Neural cell (in vitro differentiated cells): ENCODE measurements at regions not wholly inside any gene's neighbourhood (a gene's known extent, or its start where the extent isn't known, plus 50 kb on each side); places are given as distances from the start of the nearest gene placed in this dataset.

Source experiments
- H2AFZ ChIP-seq: fragments of 200-600, 300-800 bp; sonication (generic), shearing (Covaris generic); 2 replicates; pipeline ENCODE4 v1.6.0; 2014; ENCODE audit warnings: low read depth, mild to moderate bottlenecking, antibody characterized with exemption, low read length, moderate library complexity
- H3F3A ChIP-seq: fragments of 200-600 bp; shearing (Covaris generic); 2 replicates; pipeline ENCODE4 v1.6.1; 2016; ENCODE audit warnings: mild to moderate bottlenecking, moderate library complexity, mixed read lengths, antibody characterized with exemption, low read length; ENCODE audit not compliant: insufficient read depth, poor library complexity, severe bottlenecking
- H3K27ac ChIP-seq: fragments of 200-600, 300-800 bp; sonication (generic), shearing (Covaris generic); 2 replicates; pipeline ENCODE4 v1.5.1; 2014; ENCODE audit warnings: mild to moderate bottlenecking, low read length, moderate library complexity
- H3K27me3 ChIP-seq: fragments of 300-800, 200-600 bp; sonication (generic), shearing (Covaris generic); 2 replicates; pipeline ENCODE4 v1.6.0; 2014; ENCODE audit warnings: mild to moderate bottlenecking, low read depth, low read length, moderate library complexity; ENCODE audit not compliant: insufficient read depth
- H3K36me3 ChIP-seq: fragments of 300-800, 200-600 bp; sonication (generic), shearing (Covaris generic); 2 replicates; pipeline ENCODE4 v1.5.1; 2014; ENCODE audit warnings: mild to moderate bottlenecking, antibody characterized with exemption, low read length, moderate library complexity; ENCODE audit not compliant: insufficient read depth
- H3K4me2 ChIP-seq: fragments of 300-800, 200-600 bp; sonication (generic), shearing (Covaris generic); 2 replicates; pipeline ENCODE4 v1.6.0; 2014; ENCODE audit warnings: mild to moderate bottlenecking, low read length
- H3K4me3 ChIP-seq: fragments of 300-800, 200-600 bp; sonication (generic), shearing (Covaris generic); 2 replicates; pipeline ENCODE4 v1.5.1; 2014; ENCODE audit warnings: mild to moderate bottlenecking, low read length, moderate library complexity
- H3K79me2 ChIP-seq: fragments of 200-600 bp; shearing (Covaris generic); replicated peaks from 2 replicates; pipeline ENCODE4 v1.6.0; 2014; ENCODE audit warnings: mild to moderate bottlenecking, low read length, moderate library complexity; ENCODE audit not compliant: insufficient read depth
- H3K9ac ChIP-seq: fragments of 300-800, 200-600 bp; sonication (generic), shearing (Covaris generic); 2 replicates; pipeline ENCODE4 v1.6.1; 2016; ENCODE audit warnings: mild to moderate bottlenecking, low read length, mixed read lengths
- H3K9me2 ChIP-seq: fragments of 200-600 bp; shearing (Covaris generic); 2 replicates; pipeline ENCODE4 v1.6.1; 2016; ENCODE audit warnings: mild to moderate bottlenecking, low read length, mixed read lengths; ENCODE audit not compliant: insufficient read depth
- H3K9me3 ChIP-seq: fragments of 200-600, 300-800 bp; sonication (generic), shearing (Covaris generic); 2 replicates; pipeline ENCODE4 v1.6.1; 2016; ENCODE audit warnings: mild to moderate bottlenecking, mixed run types, low read length, moderate library complexity, mixed read lengths
- H4K20me1 ChIP-seq: fragments of 200-600 bp; shearing (Covaris generic); 2 replicates; pipeline ENCODE4 v1.6.1; 2016; ENCODE audit warnings: mild to moderate bottlenecking, mixed run types; ENCODE audit not compliant: insufficient read depth
- CTCF ChIP-seq: fragments of 450-650 bp; IDR thresholded peaks from 2 replicates; pipeline ENCODE4 v1.5.1; 2014; ENCODE audit warnings: antibody characterized with exemption, mild to moderate bottlenecking, moderate library complexity; ENCODE audit not compliant: poor library complexity, severe bottlenecking
- EP300 ChIP-seq: fragments of 450-650 bp; conservative IDR thresholded peaks from 2 replicates; pipeline ENCODE4 v1.6.1; 2014; ENCODE audit warnings: antibody characterized with exemption, mild to moderate bottlenecking, moderate library complexity; ENCODE audit not compliant: poor library complexity, severe bottlenecking
- EZH2 ChIP-seq: fragments of 200-600, 300-800 bp; shearing (Covaris generic), sonication (generic); IDR thresholded peaks from 2 replicates; pipeline ENCODE4 v1.6.1; 2014; ENCODE audit warnings: antibody characterized with exemption, low read length, borderline replicate concordance, mild to moderate bottlenecking; ENCODE audit not compliant: insufficient read depth, poor library complexity, severe bottlenecking
- MXI1 ChIP-seq: fragments of 450-650 bp; conservative IDR thresholded peaks from 2 replicates; pipeline ENCODE4 v1.6.1; 2014; ENCODE audit warnings: antibody characterized with exemption, mild to moderate bottlenecking; ENCODE audit not compliant: poor library complexity, severe bottlenecking
- POLR2AphosphoS5 ChIP-seq: IDR thresholded peaks from 2 replicates; pipeline ENCODE4 v1.6.1; 2012
- RAD21 ChIP-seq: fragments of 450-650 bp; conservative IDR thresholded peaks from 2 replicates; pipeline ENCODE4 v1.6.1; 2014; ENCODE audit warnings: antibody characterized with exemption, mild to moderate bottlenecking, moderate library complexity
- REST ChIP-seq: IDR thresholded peaks from 2 replicates; pipeline ENCODE4 v1.6.1; 2012; ENCODE audit warnings: borderline replicate concordance
- SMC3 ChIP-seq: fragments of 450-650 bp; conservative IDR thresholded peaks from 2 replicates; pipeline ENCODE4 v1.6.1; 2014; ENCODE audit warnings: antibody characterized with exemption, mild to moderate bottlenecking, moderate library complexity; ENCODE audit not compliant: poor library complexity
- TAF1 ChIP-seq: IDR thresholded peaks from 2 replicates; pipeline ENCODE4 v1.6.1; 2012; ENCODE audit warnings: low read depth

- H3F3A ChIP-seq: no peaks in the 10 kb centered on the region
- no peak overlapping the region for H3K27ac ChIP-seq
- no peaks in the 10 kb centered on the region for H3K79me2 ChIP-seq
These were observed 128.0 kb upstream of the NT5E start for GRCh38 chr6:85321906-85322305.

GRCh38 chr6:85314586-85314985, 135.3 kb upstream of the NT5E start:
- Histone ChIP-seq H3K4me3 (no peak overlapping the region), H3K27ac (no peak overlapping the region), H3K36me3 (no peaks in the 10 kb centered on the region), H3K79me2 (no peaks in the 10 kb centered on the region), H3K4me2 (no peak overlapping the region), H4K20me1 (no peaks in the 10 kb centered on the region), H3K9me3 (peaks cover 10% of the 10 kb centered on the region), H3K9ac (no peak overlapping the region), H2AFZ (no peak overlapping the region), H3F3A (no peaks in the 10 kb centered on the region), H3K9me2 (no peaks in the 10 kb centered on the region), H3K27me3 (no peaks in the 10 kb centered on the region)
- TF ChIP-seq EP300 (no peak), CTCF (no peak), EZH2 (no peak), SMC3 (no peak), TAF1 (no peak), MXI1 (no peak), POLR2AphosphoS5 (no peak)

More at GRCh38 chr6:85321906-85322305, 128.0 kb upstream of the NT5E start:
- H3K4me3 ChIP-seq: no peak overlapping the region
- no peaks in the 10 kb centered on the region for H3K9me2 ChIP-seq
- H2AFZ ChIP-seq: no peak overlapping the region
- H3K4me2 ChIP-seq: no peak overlapping the region
- peaks cover 10% of the 10 kb centered on the region for H3K9me3 ChIP-seq
- no peak for TF ChIP-seq CTCF
- no peak for TF ChIP-seq TAF1
- TF ChIP-seq EP300: no peak
- no peak for TF ChIP-seq EZH2
- no peak for TF ChIP-seq MXI1
- no peak for TF ChIP-seq REST
- no peak for TF ChIP-seq RAD21
- no peak for TF ChIP-seq SMC3
- no peaks in the 10 kb centered on the region for H4K20me1 ChIP-seq
- no peaks in the 10 kb centered on the region for H3K27me3 ChIP-seq
- no peak overlapping the region for H3K9ac ChIP-seq
- H3K36me3 ChIP-seq: no peaks in the 10 kb centered on the region
